ENCODE measurements at regions not wholly inside any gene's neighbourhood (a gene's known extent, or its start where the extent isn't known, plus 50 kb on each side); places are given as distances from the start of the nearest gene placed in this dataset.

DNA sequence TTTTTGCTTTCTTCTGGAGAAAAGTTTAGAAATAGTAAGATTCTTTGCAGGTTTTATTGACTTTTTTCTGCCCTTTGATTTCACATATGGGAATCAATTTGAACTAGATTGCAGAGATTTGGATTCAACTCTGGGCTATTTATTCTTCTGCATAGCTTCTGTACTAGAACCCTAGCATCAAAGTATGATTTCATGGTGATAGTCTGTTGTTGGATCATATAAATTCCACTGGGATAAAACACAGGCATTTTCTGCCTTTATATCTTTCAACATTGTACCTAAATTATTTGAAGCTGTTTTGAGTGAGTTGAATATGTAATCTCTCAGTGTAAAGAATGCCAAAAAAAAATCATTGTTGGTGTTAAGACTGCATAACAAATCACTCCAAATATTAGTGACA lies 458.4 kb upstream of the MPDZ start:
- TF ChIP-seq CTCF (IDR thresholded peaks at IDR 0.05) (no peak), POLR2A (IDR thresholded peaks at IDR 0.05) (no peak)
